ENCODE measurements at regions not wholly inside any gene's neighbourhood (a gene's known extent, or its start where the extent isn't known, plus 50 kb on each side); places are given as distances from the start of the nearest gene placed in this dataset.

- TF ChIP-seq CTCF (IDR thresholded peaks at IDR 0.05; ENCODE audit: low read depth, low read length), result no peak
- no peak for TF ChIP-seq EZH2phosphoT487 (IDR thresholded peaks at IDR 0.05; ENCODE audit: low read depth)
Measured at GRCh38 chr11:25432376-25432775, 899.6 kb upstream of the ANO3 start.
